GM10248 (cell line): ENCODE measurements at regions not wholly inside any gene's neighbourhood (a gene's known extent, or its start where the extent isn't known, plus 50 kb on each side); places are given as distances from the start of the nearest gene placed in this dataset.

Source experiments
- CTCF ChIA-PET: fragments of 300-600 bp; sonication (Branson Sonifier 250); formaldehyde crosslinking; extraction: SDS; loops from one replicate; lab custom pipeline; 2021; ENCODE audit warnings: antibody characterized with exemption; lab: Yijun Ruan, JAX
- POLR2A ChIA-PET: fragments of 350-650 bp; sonication (Branson Sonifier 250); formaldehyde crosslinking; extraction: SDS; loops from one replicate; lab custom pipeline; 2020; ENCODE audit warnings: antibody characterized with exemption; lab: Yijun Ruan, JAX
- DNase-seq: peaks from one replicate; pipeline ENCODE4 v3.0.0; 2012; ENCODE audit errors: extremely low spot score
- TF ChIP-seq, protein P1 (sequence below): IDR thresholded peaks from 2 replicates; pipeline ENCODE4 v1.5.1; 2012; ENCODE audit warnings: mild to moderate bottlenecking, low read depth; ENCODE audit errors: extremely low read depth, missing control alignments, control extremely low read depth

DNA sequence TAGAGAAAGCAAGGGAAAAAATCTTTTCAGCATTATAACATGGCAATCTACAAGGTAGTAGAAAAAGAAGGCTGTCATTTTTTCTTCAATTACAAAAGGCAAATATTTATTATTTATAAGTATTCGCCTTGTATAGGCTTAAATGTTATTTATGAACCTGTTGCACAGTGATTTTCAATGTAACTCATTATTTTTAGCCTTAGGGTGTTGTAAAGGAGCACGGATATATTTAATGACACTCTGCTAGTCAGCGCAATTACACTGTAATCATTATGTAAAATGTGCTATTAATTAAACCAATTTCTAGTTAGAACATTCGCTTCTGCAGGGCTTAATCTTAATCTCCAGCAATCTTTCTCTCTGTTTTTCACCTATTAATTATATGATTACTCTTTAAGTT, 145.0 kb downstream of the ATG4C start:
- TF ChIP-seq, protein P1, sequence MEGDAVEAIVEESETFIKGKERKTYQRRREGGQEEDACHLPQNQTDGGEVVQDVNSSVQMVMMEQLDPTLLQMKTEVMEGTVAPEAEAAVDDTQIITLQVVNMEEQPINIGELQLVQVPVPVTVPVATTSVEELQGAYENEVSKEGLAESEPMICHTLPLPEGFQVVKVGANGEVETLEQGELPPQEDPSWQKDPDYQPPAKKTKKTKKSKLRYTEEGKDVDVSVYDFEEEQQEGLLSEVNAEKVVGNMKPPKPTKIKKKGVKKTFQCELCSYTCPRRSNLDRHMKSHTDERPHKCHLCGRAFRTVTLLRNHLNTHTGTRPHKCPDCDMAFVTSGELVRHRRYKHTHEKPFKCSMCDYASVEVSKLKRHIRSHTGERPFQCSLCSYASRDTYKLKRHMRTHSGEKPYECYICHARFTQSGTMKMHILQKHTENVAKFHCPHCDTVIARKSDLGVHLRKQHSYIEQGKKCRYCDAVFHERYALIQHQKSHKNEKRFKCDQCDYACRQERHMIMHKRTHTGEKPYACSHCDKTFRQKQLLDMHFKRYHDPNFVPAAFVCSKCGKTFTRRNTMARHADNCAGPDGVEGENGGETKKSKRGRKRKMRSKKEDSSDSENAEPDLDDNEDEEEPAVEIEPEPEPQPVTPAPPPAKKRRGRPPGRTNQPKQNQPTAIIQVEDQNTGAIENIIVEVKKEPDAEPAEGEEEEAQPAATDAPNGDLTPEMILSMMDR, result no peak
- ChIA-PET POLR2A (no interaction called here), CTCF (no interaction called here)
- DNase-seq, result no peak

DNA sequence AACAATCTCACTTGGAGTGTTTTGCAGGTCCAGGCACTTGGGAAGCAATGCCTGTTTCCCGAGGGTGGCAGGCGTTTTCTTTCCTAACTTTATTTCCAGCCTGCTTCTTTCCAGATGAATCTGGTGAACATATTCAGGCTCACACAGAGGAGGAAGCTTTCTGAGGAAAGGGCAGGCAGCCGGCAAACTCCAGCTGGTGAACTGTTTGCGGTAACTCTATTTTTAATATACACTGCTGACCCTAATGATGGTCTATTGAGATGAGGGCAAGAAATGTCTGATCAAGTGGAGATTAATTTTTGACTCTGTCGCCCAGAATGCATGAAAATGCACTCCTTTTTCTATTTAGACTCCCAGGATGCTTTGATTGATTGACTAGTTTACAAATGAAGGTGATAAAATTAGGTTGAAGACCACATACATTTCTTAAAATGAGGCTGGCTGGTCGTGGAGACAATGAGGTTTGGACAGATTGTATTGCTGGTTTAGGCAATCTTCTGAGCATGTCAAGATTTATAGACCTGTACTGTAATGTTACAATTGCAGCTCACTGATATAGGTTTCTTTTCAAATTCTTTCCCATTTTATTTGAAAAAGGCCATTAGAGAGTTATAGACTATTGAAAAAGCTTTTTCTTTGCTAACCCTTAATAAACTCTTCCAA, 153.8 kb downstream of the ATG4C start:
- ChIA-PET POLR2A (no interaction called here), CTCF (interaction anchor here (0.9 kb wide), 1 partner anchor 10 kb away, joined by 3 read pairs; no protein-coding TSS in a partner anchor)
- DNase-seq, result no peak
- TF ChIP-seq, protein P1, result no peak

DNA sequence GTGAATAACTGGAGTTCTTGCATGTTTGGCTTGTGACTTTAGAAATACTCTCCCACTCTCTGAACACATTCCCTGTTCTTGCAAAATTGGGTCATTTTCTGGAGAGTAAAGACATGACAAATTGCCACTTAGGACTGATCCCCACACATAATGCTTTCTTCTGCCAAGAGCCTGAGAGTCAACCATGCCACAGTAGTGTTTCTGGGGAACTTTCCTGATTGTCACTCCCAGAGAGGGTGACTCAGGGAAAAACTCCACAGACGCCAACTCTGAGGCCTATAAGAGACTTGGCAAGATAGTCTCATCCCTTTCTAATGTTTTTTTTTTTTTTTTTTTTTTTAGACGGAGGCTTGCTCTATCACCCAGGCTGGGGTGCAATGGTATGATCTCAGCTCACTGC, 157.8 kb downstream of the ATG4C start:
- DNase-seq, result no peak
- ChIA-PET CTCF (no interaction called here), POLR2A (no interaction called here)
- TF ChIP-seq, protein P1, result no peak

DNA sequence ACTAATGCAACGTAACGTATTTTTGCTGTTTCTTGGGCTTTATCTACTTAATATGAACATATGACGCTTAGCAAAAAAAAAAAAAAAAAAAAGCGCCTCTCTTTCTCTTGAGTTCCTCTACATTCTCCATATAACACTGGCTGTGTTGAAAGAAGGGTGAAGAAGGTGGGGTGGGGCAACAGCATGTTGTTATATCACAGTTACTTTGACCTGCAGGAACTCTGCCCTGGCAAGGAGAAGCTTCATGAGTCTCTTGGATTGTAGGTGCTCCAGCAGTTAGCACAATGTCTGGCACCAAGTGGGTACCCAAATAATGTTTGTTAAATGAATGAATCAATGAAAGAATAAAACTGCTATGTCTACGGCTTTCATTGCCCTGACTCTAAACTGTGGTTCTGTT, 162.6 kb downstream of the ATG4C start:
- CTCF ChIA-PET, result interaction anchor here (2.4 to 2.7 kb wide), 2 partner anchors 11 to 18 kb away, joined by 7 to 9 read pairs; no protein-coding TSS in a partner anchor
- POLR2A ChIA-PET, result no interaction called here

DNA sequence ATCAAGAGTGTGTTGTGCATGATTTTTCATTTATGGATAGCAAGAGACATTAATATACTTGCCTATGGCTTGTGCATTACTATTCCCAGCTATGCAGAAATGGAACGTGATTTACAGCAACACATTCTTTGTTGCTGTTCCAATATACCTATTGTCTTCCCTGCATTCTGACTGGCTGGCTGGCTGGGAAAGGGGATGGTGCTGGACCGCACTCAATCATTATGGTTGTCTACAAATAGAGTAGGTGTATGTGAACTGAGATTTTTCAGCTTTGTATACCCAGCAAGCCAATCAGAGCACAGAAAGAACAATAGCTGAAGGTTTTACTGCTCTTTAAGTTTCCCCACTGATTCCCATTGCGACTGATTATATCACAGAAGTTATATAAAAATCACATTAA, 167.5 kb downstream of the ATG4C start:
- TF ChIP-seq, protein P1, result no peak
- no peak for DNase-seq
- ChIA-PET CTCF (interaction anchor here (1.8 kb wide), 1 partner anchor 13 kb away, joined by 8 read pairs; no protein-coding TSS in a partner anchor), POLR2A (no interaction called here)

More for the DNA sequence above, 162.6 kb downstream of the ATG4C start:
- DNase-seq, result no peak
- TF ChIP-seq, protein P1, result no peak

DNA sequence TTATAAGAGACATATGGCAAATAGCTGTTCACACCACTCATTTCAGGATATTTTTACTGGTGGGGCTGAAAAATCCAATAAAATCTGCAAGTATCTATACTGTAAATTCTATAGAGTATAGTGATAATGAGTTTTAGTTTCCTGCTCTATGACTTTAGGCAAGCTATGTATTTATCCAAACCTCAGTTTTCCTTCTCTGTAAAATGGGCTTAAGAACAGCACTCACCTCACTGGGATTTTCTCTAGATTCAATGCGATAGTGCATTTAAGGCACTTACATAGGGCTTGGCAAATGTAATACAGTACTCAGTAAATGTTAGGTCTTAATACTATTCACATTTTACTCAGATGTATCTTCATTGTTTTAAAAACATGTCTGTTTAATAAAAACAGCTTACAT, 168.7 kb downstream of the ATG4C start:
- DNase-seq, result no peak
- TF ChIP-seq, protein P1, result no peak
- CTCF ChIA-PET, result interaction anchor here (1.2 to 1.4 kb wide), 2 partner anchors 12 to 27 kb away, joined by 3 to 4 read pairs; no protein-coding TSS in a partner anchor
- POLR2A ChIA-PET, result interaction anchor here (0.6 kb wide), 1 partner anchor 1758 kb away, joined by 3 read pairs; no protein-coding TSS in a partner anchor
